HepG2 (cell line): ENCODE measurements at regions not wholly inside any gene's neighbourhood (a gene's known extent, or its start where the extent isn't known, plus 50 kb on each side); places are given as distances from the start of the nearest gene placed in this dataset.

Experiments
- ATAC-seq: fragments of 200-7000 bp; cut with Tn5 transposase; 3 replicates; pipeline ENCODE4 v1.9.1; 2020; ENCODE audit warnings: mild to moderate bottlenecking, moderate library complexity
- BruUV-seq: library from RNA; stranded (reverse); fragments of 400-500 nt; replicated peaks from 2 replicates; lab custom pipeline; 2021; lab: Mats Ljungman, UMichigan
- CTCF ChIA-PET: fragments of 300-600 bp; formaldehyde crosslinking; extraction: SDS; loops from one replicate; lab custom pipeline; 2021; ENCODE audit warnings: low total read pairs, inconsistent platforms, low intra/inter-chr PET ratio; lab: Yijun Ruan, JAX
- POLR2A ChIA-PET: fragments of 350-600 bp; sonication (Branson Sonifier 250); formaldehyde crosslinking; loops from one replicate; lab custom pipeline; 2020; ENCODE audit warnings: antibody characterized with exemption, inconsistent platforms; lab: Yijun Ruan, JAX
- DNase-seq: peaks from one replicate; pipeline ENCODE4 v3.0.0-alpha.2; 2015; ENCODE audit warnings: low spot score
- FAIRE-seq: peaks from 3 replicates; lab custom pipeline; 2011; peaks lifted over from hg19 to GRCh38; lab: Jason Lieb, UNC
- H2AFZ ChIP-seq: one replicate; pipeline ENCODE4 v1.6.1; 2011; ENCODE audit warnings: low read length, inconsistent platforms
- H3K27ac ChIP-seq: fragments of 300-600 bp; 3 replicates; pipeline ENCODE4 v1.8.0; 2011; ENCODE audit warnings: mixed run types, mild to moderate bottlenecking, mixed read lengths, low read length, inconsistent platforms; ENCODE audit not compliant: insufficient read depth; ENCODE audit errors: extremely low read length
- H3K27me3 ChIP-seq, 2 experiments: fragments of 200-600 bp in 1 of 2; 2 replicates in 1 of 2; 3 replicates in 1 of 2; pipeline versions ENCODE4 v1.6.0 to v1.8.0; 2011; ENCODE audit warnings: low read length in 2 of 2, mild to moderate bottlenecking in 2 of 2, moderate library complexity in 2 of 2, inconsistent platforms in 1 of 2; ENCODE audit not compliant: insufficient read depth in 2 of 2, control insufficient read depth in 1 of 2
- H3K36me3 ChIP-seq, 2 experiments: fragments of 200-600 bp in 1 of 2; replicated peaks in 1 of 2; 2 replicates in 1 of 2; 3 replicates in 1 of 2; pipeline versions ENCODE4 v1.5.1 to v1.8.0; 2011; ENCODE audit warnings: low read length in 2 of 2, inconsistent platforms in 1 of 2; ENCODE audit not compliant: insufficient read depth in 2 of 2, control insufficient read depth in 1 of 2
- H3K4me1 ChIP-seq: 2 replicates; pipeline ENCODE4 v1.5.1; 2012; ENCODE audit warnings: low read length, inconsistent platforms; ENCODE audit not compliant: insufficient read depth
- H3K4me2 ChIP-seq: 2 replicates; pipeline ENCODE4 v1.6.0; 2011; ENCODE audit warnings: low read depth, low read length, inconsistent platforms
- H3K4me3 ChIP-seq, 3 experiments: fragments of 200-600 bp in 1 of 3; sonication (generic), shearing (Covaris generic) in 1 of 3; replicated peaks in 1 of 3; 2 replicates each; pipeline ENCODE4 v1.5.1; 2011 to 2016; ENCODE audit warnings: low read length in 3 of 3, inconsistent platforms in 2 of 3, low read depth in 2 of 3, mild to moderate bottlenecking in 2 of 3, control low read depth in 1 of 3, mixed read lengths in 1 of 3; ENCODE audit not compliant: insufficient read depth in 1 of 3
- H3K79me2 ChIP-seq: one replicate; pipeline ENCODE4 v1.6.1; 2011; ENCODE audit warnings: low read length, inconsistent platforms; ENCODE audit not compliant: insufficient read depth
- H3K9ac ChIP-seq: 2 replicates; pipeline ENCODE4 v1.6.0; 2011; ENCODE audit warnings: mild to moderate bottlenecking, low read depth, low read length, inconsistent platforms; ENCODE audit not compliant: insufficient read depth
- H3K9me3 ChIP-seq: 2 replicates; pipeline ENCODE4 v1.5.1; 2012; ENCODE audit warnings: mild to moderate bottlenecking, low read length
- H4K20me1 ChIP-seq: 2 replicates; pipeline ENCODE4 v1.6.0; 2011; ENCODE audit warnings: inconsistent platforms, mild to moderate bottlenecking, low read length, moderate library complexity; ENCODE audit not compliant: insufficient read depth
- ADNP ChIP-seq: sonication (generic); formaldehyde crosslinking; IDR thresholded peaks from 2 replicates; pipeline ENCODE4 v1.4.0; 2020; ENCODE audit warnings: missing genetic modification reagents
- CSRNP1 ChIP-seq: sonication (generic); formaldehyde crosslinking; IDR thresholded peaks from 2 replicates; pipeline ENCODE4 v1.8.1; 2023; ENCODE audit warnings: mild to moderate bottlenecking, missing genetic modification reagents
- EP300 ChIP-seq, 3 experiments: sonication (generic) in 1 of 3; formaldehyde crosslinking in 1 of 3; IDR thresholded peaks; 2 replicates each; pipeline versions ENCODE4 v1.5.1 to v1.6.1; 2011 to 2020; ENCODE audit warnings: low read depth in 2 of 3, low read length in 2 of 3, borderline replicate concordance in 1 of 3, improper control_type of control experiment in 1 of 3, mild to moderate bottlenecking in 1 of 3, missing genetic modification reagents in 1 of 3, moderate library complexity in 1 of 3
- IRF1 ChIP-seq: sonication (generic); formaldehyde crosslinking; IDR thresholded peaks from 2 replicates; pipeline ENCODE4 v1.4.0; 2020; ENCODE audit warnings: low read depth, mild to moderate bottlenecking, missing genetic modification reagents
- IRF9 ChIP-seq: sonication (generic); formaldehyde crosslinking; IDR thresholded peaks from 2 replicates; pipeline ENCODE4 v1.8.0; 2022; ENCODE audit warnings: missing genetic modification reagents, mild to moderate bottlenecking, borderline replicate concordance
- NR2F1 ChIP-seq, 2 experiments: fragments of 450-650 bp in 1 of 2; formaldehyde crosslinking in 1 of 2; IDR thresholded peaks; 2 replicates each; pipeline versions ENCODE4 v1.5.0 to v1.6.1; 2016 to 2020; ENCODE audit warnings: mild to moderate bottlenecking in 1 of 2, missing compliant biosample characterization in 1 of 2, missing genetic modification reagents in 1 of 2, moderate library complexity in 1 of 2
- PHF5A ChIP-seq: IDR thresholded peaks from one replicate; pipeline ENCODE4 v1.6.1; 2018; ENCODE audit warnings: low read depth, missing genetic modification reagents; ENCODE audit not compliant: unreplicated experiment
- SNRNP70 ChIP-seq: fragments of 200-400 bp; formaldehyde crosslinking; IDR thresholded peaks from 2 replicates; pipeline ENCODE4 v1.6.1; 2017; ENCODE audit warnings: mild to moderate bottlenecking, low read depth, low read length, moderate library complexity
- SSRP1 ChIP-seq: IDR thresholded peaks from 2 replicates; pipeline ENCODE4 v1.6.1; 2016; ENCODE audit warnings: control low read depth
- TFDP1 ChIP-seq: IDR thresholded peaks from 2 replicates; pipeline ENCODE4 v1.6.1; 2016; ENCODE audit warnings: missing compliant biosample characterization, missing genetic modification reagents, borderline replicate concordance
- THRA ChIP-seq: sonication (generic); formaldehyde crosslinking; IDR thresholded peaks from 2 replicates; pipeline ENCODE4 v1.4.0; 2020; ENCODE audit warnings: missing genetic modification reagents, borderline replicate concordance
- WIZ ChIP-seq: sonication (generic); formaldehyde crosslinking; IDR thresholded peaks from 2 replicates; pipeline ENCODE4 v1.5.1; 2020; ENCODE audit warnings: mild to moderate bottlenecking, missing genetic modification reagents
- ZMYM4 ChIP-seq: sonication (generic); formaldehyde crosslinking; IDR thresholded peaks from 2 replicates; pipeline ENCODE4 v1.8.1; 2023; ENCODE audit warnings: mild to moderate bottlenecking, missing genetic modification reagents
- ZNF329 ChIP-seq: sonication (generic); formaldehyde crosslinking; IDR thresholded peaks from 2 replicates; pipeline ENCODE4 v1.9.0; 2021; ENCODE audit warnings: low read depth, mild to moderate bottlenecking, missing genetic modification reagents
- ZNF607 ChIP-seq: sonication (generic); formaldehyde crosslinking; IDR thresholded peaks from 2 replicates; pipeline ENCODE4 v1.5.1; 2020; ENCODE audit warnings: missing genetic modification reagents, mild to moderate bottlenecking, borderline replicate concordance
- ZNF652 ChIP-seq: IDR thresholded peaks from 2 replicates; pipeline ENCODE4 v1.6.1; 2016; ENCODE audit warnings: low read depth, borderline replicate concordance
- WGBS: methylation state at CpG from one replicate; pipeline ENCODE4 v1.1.6; 2017; ENCODE audit warnings: low lambda C conversion rate; 5-methylcytosine and 5-hydroxymethylcytosine counted together
- in situ Hi-C: cut with HindIII; loops from 2 replicates; pipeline ENCODE4 v1.10.0; 2017; ENCODE audit warnings: low pct_unique_long_range_greater_than_20kb; ENCODE audit not compliant: extremely low pct_ligation_motif_present
- intact Hi-C: fragments of 100-400 bp; cut with micrococcal nuclease; formaldehyde crosslinking; loops from one replicate; pipeline ENCODE4 v1.10.0; 2022; ENCODE audit not compliant: unreplicated experiment

- in situ Hi-C loops (no loop called here), intact Hi-C loops (no loop called here)
- ChIA-PET POLR2A (no interaction called here), CTCF (no interaction called here)
- Histone ChIP-seq H4K20me1 (no peaks in the 10 kb centered on the region), H3K9me3 (peaks cover 35% of the 10 kb centered on the region), H3K27ac (no peak overlapping the region), H3K27me3 (no peaks in the 10 kb centered on the region), H3K4me1 (no peaks in the 10 kb centered on the region), H3K4me2 (no peak overlapping the region), H3K9ac (no peak overlapping the region), H3K79me2 (no peaks in the 10 kb centered on the region), H3K36me3 (no peaks in the 10 kb centered on the region), H2AFZ (no peak overlapping the region), H3K4me3 (no peak overlapping the region)
- TF ChIP-seq ZNF329 (CRISPR knock-in tag) (no peak), TFDP1 (no peak), IRF9 (CRISPR knock-in tag) (no peak), CSRNP1 (CRISPR knock-in tag) (no peak), ZNF607 (CRISPR knock-in tag) (no peak), EP300 (IDR thresholded peaks at IDR 0.05; ENCODE audit: low read depth in 2 of 2, low read length in 2 of 2) (no peak), EP300 (CRISPR knock-in tag; IDR thresholded peaks at IDR 0.05; ENCODE audit: borderline replicate concordance) (no peak), NR2F1 (CRISPR knock-in tag; IDR thresholded peaks at IDR 0.05) (no peak), WIZ (CRISPR knock-in tag) (no peak), SSRP1 (no peak), ZMYM4 (CRISPR knock-in tag) (no peak), IRF1 (CRISPR knock-in tag) (no peak), SNRNP70 (no peak), THRA (CRISPR knock-in tag) (no peak), ADNP (no peak), ZNF652 (CRISPR knock-in tag) (no peak), PHF5A (CRISPR knock-in tag) (no peak)
- no TSS peak for BruUV-seq
- no peak for FAIRE-seq
- DNase-seq = no peak
- WGBS = no CpG with 5 or more reads among the region's 1 CpG
- ATAC-seq = no peak
Observed at GRCh38 chrY:21259707-21260106, 251.4 kb upstream of the RBMY1B start.
